ENCODE measurements at regions not wholly inside any gene's neighbourhood (a gene's known extent, or its start where the extent isn't known, plus 50 kb on each side); places are given as distances from the start of the nearest gene placed in this dataset.

- TF ChIP-seq CTCF (IDR thresholded peaks at IDR 0.05), result no peak
- no peak for TF ChIP-seq POLR2A (IDR thresholded peaks at IDR 0.05)
- TF ChIP-seq POLR2AphosphoS5 (IDR thresholded peaks at IDR 0.05), result no peak
Observed at GRCh38 chr16:63650550-63650949, 1471.3 kb downstream of the CDH11 start.

All from prostate gland (tissue), 2 donors.